NT2/D1 (cell line): ENCODE measurements at regions not wholly inside any gene's neighbourhood (a gene's known extent, or its start where the extent isn't known, plus 50 kb on each side); places are given as distances from the start of the nearest gene placed in this dataset.

Experiments
- YY1 ChIP-seq: IDR thresholded peaks from 2 replicates; pipeline ENCODE4 v1.6.1; 2011; ENCODE audit not compliant: insufficient read length, insufficient read depth
- ZNF274 ChIP-seq: IDR thresholded peaks from 2 replicates; pipeline ENCODE4 v1.6.1; 2011; ENCODE audit warnings: mild to moderate bottlenecking, low read depth, low read length

DNA sequence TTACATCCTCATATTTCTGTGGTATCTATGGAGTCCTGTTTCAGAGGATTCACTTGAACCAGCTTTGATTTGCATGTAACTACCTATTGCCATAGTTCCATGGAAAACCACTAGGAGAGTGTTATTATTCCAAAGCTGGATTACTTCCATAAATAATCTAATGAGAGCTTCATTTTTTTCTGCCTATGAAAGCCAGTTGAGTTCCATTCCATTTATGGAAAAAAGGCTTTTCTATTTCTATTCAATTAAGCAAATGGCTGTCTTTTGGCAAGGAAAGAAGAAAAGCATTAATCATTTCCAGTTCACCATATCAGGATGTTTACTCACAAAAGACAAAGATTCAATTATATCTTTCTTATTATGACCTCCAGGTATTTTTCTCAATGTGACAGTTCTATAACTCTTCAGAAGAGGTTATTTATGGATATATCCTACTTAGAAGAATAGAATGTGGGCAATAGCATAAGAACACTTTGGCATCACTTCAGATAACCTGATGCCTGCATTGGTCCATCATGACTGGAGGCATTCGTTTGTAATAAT is 259.9 kb upstream of the ZPLD1 start:
- no peak for TF ChIP-seq YY1
- no peak for TF ChIP-seq ZNF274
